ENCODE measurements at regions not wholly inside any gene's neighbourhood (a gene's known extent, or its start where the extent isn't known, plus 50 kb on each side); places are given as distances from the start of the nearest gene placed in this dataset.

GRCh38 chr10:113300201-113300600 is 252.7 kb upstream of the HABP2 start:
- TF ChIP-seq, protein P1, sequence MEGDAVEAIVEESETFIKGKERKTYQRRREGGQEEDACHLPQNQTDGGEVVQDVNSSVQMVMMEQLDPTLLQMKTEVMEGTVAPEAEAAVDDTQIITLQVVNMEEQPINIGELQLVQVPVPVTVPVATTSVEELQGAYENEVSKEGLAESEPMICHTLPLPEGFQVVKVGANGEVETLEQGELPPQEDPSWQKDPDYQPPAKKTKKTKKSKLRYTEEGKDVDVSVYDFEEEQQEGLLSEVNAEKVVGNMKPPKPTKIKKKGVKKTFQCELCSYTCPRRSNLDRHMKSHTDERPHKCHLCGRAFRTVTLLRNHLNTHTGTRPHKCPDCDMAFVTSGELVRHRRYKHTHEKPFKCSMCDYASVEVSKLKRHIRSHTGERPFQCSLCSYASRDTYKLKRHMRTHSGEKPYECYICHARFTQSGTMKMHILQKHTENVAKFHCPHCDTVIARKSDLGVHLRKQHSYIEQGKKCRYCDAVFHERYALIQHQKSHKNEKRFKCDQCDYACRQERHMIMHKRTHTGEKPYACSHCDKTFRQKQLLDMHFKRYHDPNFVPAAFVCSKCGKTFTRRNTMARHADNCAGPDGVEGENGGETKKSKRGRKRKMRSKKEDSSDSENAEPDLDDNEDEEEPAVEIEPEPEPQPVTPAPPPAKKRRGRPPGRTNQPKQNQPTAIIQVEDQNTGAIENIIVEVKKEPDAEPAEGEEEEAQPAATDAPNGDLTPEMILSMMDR (IDR thresholded peaks at IDR 0.05): no peak
- TF ChIP-seq EP300 (IDR thresholded peaks at IDR 0.05; ENCODE audit: low read depth) (no peak), POLR2AphosphoS5 (IDR thresholded peaks at IDR 0.05) (no peak), POLR2A (IDR thresholded peaks at IDR 0.05) (no peak)
